HepG2 (cell line): ENCODE measurements at regions not wholly inside any gene's neighbourhood (a gene's known extent, or its start where the extent isn't known, plus 50 kb on each side); places are given as distances from the start of the nearest gene placed in this dataset.

Experiments
- BRCA1 ChIP-seq: sonication (generic); formaldehyde crosslinking; IDR thresholded peaks from 2 replicates; pipeline ENCODE4 v1.4.0; 2020; ENCODE audit warnings: missing genetic modification reagents
- CBX2 ChIP-seq, 2 experiments: fragments of 200-600 bp in 1 of 2; sonication (generic); formaldehyde crosslinking in 1 of 2; IDR thresholded peaks; 2 replicates each; pipeline versions ENCODE4 v1.7.0 to v1.8.1; 2018 to 2022; ENCODE audit warnings: low read depth in 2 of 2, low read length in 1 of 2, mild to moderate bottlenecking in 1 of 2, missing genetic modification reagents in 1 of 2
- GLMP ChIP-seq: sonication (generic); formaldehyde crosslinking; IDR thresholded peaks from 2 replicates; pipeline ENCODE4 v1.9.0; 2021; ENCODE audit warnings: missing genetic modification reagents, mild to moderate bottlenecking, borderline replicate concordance
- XRCC5 ChIP-seq: fragments of 200-400 bp; formaldehyde crosslinking; optimal IDR thresholded peaks from 2 replicates; pipeline ENCODE3; 2017; ENCODE audit warnings: mild to moderate bottlenecking, low read length
- ZHX2 ChIP-seq, 2 experiments: sonication (generic) in 1 of 2; formaldehyde crosslinking in 1 of 2; IDR thresholded peaks; 2 replicates each; pipeline versions ENCODE4 v1.6.1 to v1.9.0; 2014 to 2022; ENCODE audit warnings: antibody characterized with exemption in 1 of 2, borderline replicate concordance in 1 of 2, inconsistent platforms in 1 of 2, low read depth in 1 of 2, missing genetic modification reagents in 1 of 2
- ZNF224 ChIP-seq: sonication (generic); formaldehyde crosslinking; IDR thresholded peaks from 2 replicates; pipeline ENCODE4 v1.5.0; 2020; ENCODE audit warnings: mild to moderate bottlenecking, missing genetic modification reagents
- ZNF687 ChIP-seq: sonication (generic); formaldehyde crosslinking; IDR thresholded peaks from 2 replicates; pipeline ENCODE4 v1.5.1; 2020; ENCODE audit warnings: mild to moderate bottlenecking, missing genetic modification reagents, moderate library complexity
- ZZZ3 ChIP-seq: sonication (generic); formaldehyde crosslinking; IDR thresholded peaks from 2 replicates; pipeline ENCODE4 v1.4.0; 2020; ENCODE audit warnings: missing genetic modification reagents, mild to moderate bottlenecking, borderline replicate concordance

GRCh38 chr1:193666485-193667083 lies 480.2 kb upstream of the B3GALT2 start (continued):
- TF ChIP-seq GLMP (CRISPR knock-in tag) (no peak), ZZZ3 (CRISPR knock-in tag) (no peak), ZNF687 (CRISPR knock-in tag) (no peak), ZHX2 (IDR thresholded peaks at IDR 0.05; ENCODE audit: low read depth) (no peak), ZHX2 (CRISPR knock-in tag; IDR thresholded peaks at IDR 0.05; ENCODE audit: borderline replicate concordance) (no peak), XRCC5 (no peak), BRCA1 (no peak), ZNF224 (CRISPR knock-in tag) (no peak), CBX2 (IDR thresholded peaks at IDR 0.05; ENCODE audit: low read depth, low read length) (no peak), CBX2 (CRISPR knock-in tag; IDR thresholded peaks at IDR 0.05; ENCODE audit: low read depth) (no peak)
- TF ChIP-seq, all 625 proteins: peak for 0
